Loucy (cell line): ENCODE measurements at regions not wholly inside any gene's neighbourhood (a gene's known extent, or its start where the extent isn't known, plus 50 kb on each side); places are given as distances from the start of the nearest gene placed in this dataset.

Experiments used
- H2AFZ ChIP-seq: fragments of 200-600 bp; sonication (generic); 2 replicates; pipeline ENCODE4 v1.6.0; 2016; ENCODE audit warnings: antibody characterized with exemption, mild to moderate bottlenecking, low read length, moderate library complexity
- H3F3A ChIP-seq: fragments of 200-600 bp; 2 replicates; pipeline ENCODE4 v1.6.0; 2016; ENCODE audit warnings: antibody characterized with exemption, low read depth, mild to moderate bottlenecking
- H3K27me3 ChIP-seq: fragments of 200-600 bp; sonication (generic); 2 replicates; pipeline ENCODE4 v1.6.1; 2014; ENCODE audit warnings: low read length, mild to moderate bottlenecking; ENCODE audit not compliant: insufficient read depth, poor library complexity, severe bottlenecking
- H3K36me3 ChIP-seq: fragments of 200-600 bp; sonication (generic); 2 replicates; pipeline ENCODE4 v1.6.1; 2016; ENCODE audit warnings: low read length; ENCODE audit not compliant: insufficient read depth
- H3K4me1 ChIP-seq: fragments of 200-600 bp; sonication (generic); 2 replicates; pipeline ENCODE4 v1.5.1; 2014; ENCODE audit warnings: low read length, mild to moderate bottlenecking; ENCODE audit not compliant: insufficient read depth, poor library complexity, severe bottlenecking
- H3K4me2 ChIP-seq: fragments of 200-600 bp; sonication (generic); 2 replicates; pipeline ENCODE4 v1.6.0; 2014; ENCODE audit warnings: antibody characterized with exemption, low read length, low read depth, mild to moderate bottlenecking; ENCODE audit not compliant: poor library complexity, severe bottlenecking
- H3K4me3 ChIP-seq: fragments of 200-600 bp; sonication (generic); 2 replicates; pipeline ENCODE4 v1.5.1; 2014; ENCODE audit warnings: low read length, mild to moderate bottlenecking, mixed read lengths; ENCODE audit not compliant: poor library complexity, severe bottlenecking
- H3K79me2 ChIP-seq: fragments of 200-600 bp; sonication (generic); 2 replicates; pipeline ENCODE4 v1.6.1; 2014; ENCODE audit warnings: low read length; ENCODE audit not compliant: insufficient read depth
- H3K9ac ChIP-seq: fragments of 200-600 bp; sonication (generic); 2 replicates; pipeline ENCODE4 v1.6.0; 2014; ENCODE audit warnings: mild to moderate bottlenecking, low read depth, low read length, moderate library complexity; ENCODE audit not compliant: poor library complexity, severe bottlenecking
- H3K9me2 ChIP-seq: fragments of 200-600 bp; sonication (generic); replicated peaks from 2 replicates; pipeline ENCODE4 v1.6.1; 2016; ENCODE audit warnings: low read depth, low read length, mixed read lengths
- H3K9me3 ChIP-seq: fragments of 200-600 bp; sonication (generic); 2 replicates; pipeline ENCODE4 v1.6.1; 2014; ENCODE audit warnings: mild to moderate bottlenecking, antibody characterized with exemption, low read length, low read depth; ENCODE audit not compliant: insufficient read depth
- H4K20me1 ChIP-seq: fragments of 200-600 bp; sonication (generic); 2 replicates; pipeline ENCODE4 v1.6.0; 2014; ENCODE audit warnings: antibody characterized with exemption, low read length, mild to moderate bottlenecking; ENCODE audit not compliant: insufficient read depth, poor library complexity, severe bottlenecking
- EZH2phosphoT487 ChIP-seq: fragments of 200-600 bp; IDR thresholded peaks from 2 replicates; pipeline ENCODE4 v1.6.1; 2018; ENCODE audit warnings: antibody characterized with exemption, mild to moderate bottlenecking, moderate library complexity, borderline replicate concordance
- TF ChIP-seq, protein P1 (sequence below): fragments of 200-600 bp; sonication (generic); conservative IDR thresholded peaks from 2 replicates; pipeline ENCODE4 v1.5.1; 2014; ENCODE audit warnings: mild to moderate bottlenecking, antibody characterized with exemption, low read length

DNA sequence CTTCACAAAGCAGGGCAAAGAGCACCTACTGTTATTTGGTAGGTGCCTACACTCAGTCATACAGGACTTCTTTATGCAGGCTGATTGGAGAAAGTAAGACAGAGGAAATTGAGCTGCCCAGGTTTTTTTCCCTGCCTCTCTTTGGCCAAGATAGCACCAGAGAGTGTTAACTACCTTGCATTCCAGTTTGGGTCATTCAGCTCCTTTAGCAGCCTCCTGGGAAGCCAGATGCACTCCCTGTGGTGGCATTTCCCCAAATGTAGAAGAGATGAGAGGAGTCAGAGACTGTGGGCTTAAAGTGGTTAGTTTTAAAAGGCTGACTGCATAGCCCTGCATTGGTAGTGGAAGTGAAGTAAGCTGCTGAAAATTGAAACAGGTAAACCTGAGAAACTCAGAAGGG, 358.4 kb downstream of the BCKDHB start:
- Histone ChIP-seq H4K20me1 (no peaks in the 10 kb centered on the region), H3K4me3 (no peak overlapping the region), H3K27me3 (no peaks in the 10 kb centered on the region), H3K4me2 (no peak overlapping the region), H3K9me3 (no peaks in the 10 kb centered on the region), H3K9me2 (no peaks in the 10 kb centered on the region), H3K9ac (no peak overlapping the region), H3F3A (no peaks in the 10 kb centered on the region), H3K4me1 (no peaks in the 10 kb centered on the region), H2AFZ (no peak overlapping the region), H3K79me2 (no peaks in the 10 kb centered on the region), H3K36me3 (no peaks in the 10 kb centered on the region)
- no peak for TF ChIP-seq EZH2phosphoT487
- TF ChIP-seq, protein P1, sequence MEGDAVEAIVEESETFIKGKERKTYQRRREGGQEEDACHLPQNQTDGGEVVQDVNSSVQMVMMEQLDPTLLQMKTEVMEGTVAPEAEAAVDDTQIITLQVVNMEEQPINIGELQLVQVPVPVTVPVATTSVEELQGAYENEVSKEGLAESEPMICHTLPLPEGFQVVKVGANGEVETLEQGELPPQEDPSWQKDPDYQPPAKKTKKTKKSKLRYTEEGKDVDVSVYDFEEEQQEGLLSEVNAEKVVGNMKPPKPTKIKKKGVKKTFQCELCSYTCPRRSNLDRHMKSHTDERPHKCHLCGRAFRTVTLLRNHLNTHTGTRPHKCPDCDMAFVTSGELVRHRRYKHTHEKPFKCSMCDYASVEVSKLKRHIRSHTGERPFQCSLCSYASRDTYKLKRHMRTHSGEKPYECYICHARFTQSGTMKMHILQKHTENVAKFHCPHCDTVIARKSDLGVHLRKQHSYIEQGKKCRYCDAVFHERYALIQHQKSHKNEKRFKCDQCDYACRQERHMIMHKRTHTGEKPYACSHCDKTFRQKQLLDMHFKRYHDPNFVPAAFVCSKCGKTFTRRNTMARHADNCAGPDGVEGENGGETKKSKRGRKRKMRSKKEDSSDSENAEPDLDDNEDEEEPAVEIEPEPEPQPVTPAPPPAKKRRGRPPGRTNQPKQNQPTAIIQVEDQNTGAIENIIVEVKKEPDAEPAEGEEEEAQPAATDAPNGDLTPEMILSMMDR = no peak

DNA sequence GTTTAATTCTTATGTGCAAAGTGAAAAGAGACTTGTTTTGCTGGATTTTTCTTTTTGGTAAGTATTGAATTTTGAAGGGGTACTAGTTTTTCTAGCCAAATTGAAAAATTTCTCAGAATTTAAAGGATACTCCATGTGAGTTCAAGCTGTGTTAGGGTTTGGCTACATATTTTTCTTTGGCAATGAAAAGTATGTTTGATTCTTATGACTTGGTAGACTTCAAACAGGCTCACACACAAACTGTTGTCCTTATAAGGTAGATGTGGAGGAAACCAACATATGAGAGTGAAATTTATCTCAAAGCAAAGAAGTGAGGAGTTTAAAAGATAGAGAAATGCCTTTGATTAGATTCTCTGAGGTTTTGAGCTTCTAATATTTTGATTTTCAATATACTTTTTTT, 356.7 kb downstream of the BCKDHB start:
- H3F3A ChIP-seq = no peaks in the 10 kb centered on the region
- H3K9me2 ChIP-seq = no peaks in the 10 kb centered on the region
- H3K79me2 ChIP-seq = no peaks in the 10 kb centered on the region
- no peak overlapping the region for H3K9ac ChIP-seq
- no peak overlapping the region for H3K4me3 ChIP-seq
- no peaks in the 10 kb centered on the region for H4K20me1 ChIP-seq
- no peak overlapping the region for H3K4me2 ChIP-seq
- TF ChIP-seq, protein P1 = no peak
- no peak for TF ChIP-seq EZH2phosphoT487
- no peaks in the 10 kb centered on the region for H3K36me3 ChIP-seq
- no peak overlapping the region for H2AFZ ChIP-seq
- no peaks in the 10 kb centered on the region for H3K9me3 ChIP-seq
- no peaks in the 10 kb centered on the region for H3K27me3 ChIP-seq
- H3K4me1 ChIP-seq = no peaks in the 10 kb centered on the region

DNA sequence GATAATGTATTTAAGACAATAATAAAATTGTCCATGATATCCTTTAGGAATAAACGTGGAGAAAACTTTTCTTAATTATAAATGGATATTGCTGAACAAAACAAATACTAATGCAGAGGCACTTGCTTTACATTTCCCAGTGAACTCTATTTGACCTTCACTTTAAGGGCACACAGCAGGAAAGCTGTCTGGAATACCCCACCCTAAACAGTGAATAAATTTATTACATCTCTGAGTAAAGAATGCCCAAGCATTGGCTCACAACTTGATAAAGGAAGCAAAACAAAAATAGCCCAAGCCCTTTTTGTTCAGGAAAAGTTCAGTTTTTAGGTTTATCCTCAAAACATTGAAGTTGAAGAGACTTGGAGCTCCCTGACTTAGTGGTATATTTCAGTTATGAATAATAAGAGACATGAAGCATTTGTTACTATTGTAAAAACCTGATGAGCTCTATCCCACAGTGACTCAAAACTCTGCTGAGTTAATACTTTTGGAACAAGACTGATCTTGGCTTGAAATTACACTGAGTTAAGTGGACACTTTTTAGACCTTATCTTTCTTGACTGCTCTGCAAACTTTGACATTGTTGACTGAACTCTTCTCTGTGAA, 353.9 kb downstream of the BCKDHB start:
- Histone ChIP-seq H3K4me1 (no peaks in the 10 kb centered on the region), H3K79me2 (no peaks in the 10 kb centered on the region), H3K27me3 (no peaks in the 10 kb centered on the region), H3K4me3 (no peak overlapping the region), H3F3A (no peaks in the 10 kb centered on the region), H4K20me1 (no peaks in the 10 kb centered on the region), H3K36me3 (no peaks in the 10 kb centered on the region), H3K9ac (no peak overlapping the region), H3K9me2 (no peaks in the 10 kb centered on the region), H3K9me3 (no peaks in the 10 kb centered on the region), H2AFZ (no peak overlapping the region), H3K4me2 (no peak overlapping the region)
- TF ChIP-seq, protein P1 = no peak
- TF ChIP-seq EZH2phosphoT487 = no peak
